ENCODE measurements at regions not wholly inside any gene's neighbourhood (a gene's known extent, or its start where the extent isn't known, plus 50 kb on each side); places are given as distances from the start of the nearest gene placed in this dataset.

GRCh38 chr2:199201539-199201938 is 256.2 kb downstream of the SATB2 start:
- H3K27ac ChIP-seq (ENCODE audit: extremely low read depth, low read depth, low read length), result no peak overlapping the region
- POLR2A ChIA-PET, result no interaction called here
- no peak overlapping the region for H3K4me3 ChIP-seq (ENCODE audit: low read depth, low read length)
- H3K36me3 ChIP-seq (ENCODE audit: control insufficient read depth in 2 of 2, insufficient read depth in 1 of 2, low read length in 2 of 2), result no peaks in the 10 kb centered on the region
- TF ChIP-seq SALL2 (tag by site-specific recombination; IDR thresholded peaks at IDR 0.05; ENCODE audit: borderline replicate concordance), result no peak
- no peak for TF ChIP-seq ZNF148 (tag by site-specific recombination; IDR thresholded peaks at IDR 0.05; ENCODE audit: borderline replicate concordance)
- no peaks in the 10 kb centered on the region for H3K4me1 ChIP-seq (ENCODE audit: control insufficient read depth, insufficient read depth, low read length)
- no peaks in the 10 kb centered on the region for H3K9me3 ChIP-seq (ENCODE audit: control insufficient read depth, insufficient read depth, low read depth, low read length)
- CTCF ChIA-PET, result no interaction called here

GRCh38 chr2:199199797-199200196 is 257.9 kb downstream of the SATB2 start:
- Histone ChIP-seq H3K9me3 (ENCODE audit: control insufficient read depth, insufficient read depth, low read depth, low read length) (no peaks in the 10 kb centered on the region), H3K27ac (ENCODE audit: extremely low read depth, low read depth, low read length) (no peak overlapping the region), H3K36me3 (ENCODE audit: control insufficient read depth in 2 of 2, insufficient read depth in 1 of 2, low read length in 2 of 2) (no peaks in the 10 kb centered on the region), H3K4me3 (ENCODE audit: low read depth, low read length) (no peak overlapping the region), H3K4me1 (ENCODE audit: control insufficient read depth, insufficient read depth, low read length) (no peaks in the 10 kb centered on the region)
- ChIA-PET CTCF (interaction anchor here (0.6 kb wide), 1 partner anchor 137 kb away, joined by 4 read pairs; no protein-coding TSS in a partner anchor), POLR2A (no interaction called here)
- no peak for TF ChIP-seq ZNF747 (tag by site-specific recombination; IDR thresholded peaks at IDR 0.05)
- no peak for TF ChIP-seq ZXDB (tag by site-specific recombination; IDR thresholded peaks at IDR 0.05)
- no peak for TF ChIP-seq ZNF473 (tag by site-specific recombination; IDR thresholded peaks at IDR 0.05)
- no peak for TF ChIP-seq ZNF792 (tag by site-specific recombination; IDR thresholded peaks at IDR 0.05)
- no peak for TF ChIP-seq BCL11B (tag by site-specific recombination; IDR thresholded peaks at IDR 0.05; ENCODE audit: low read depth)
- TF ChIP-seq ZFP41 (tag by site-specific recombination; IDR thresholded peaks at IDR 0.05; ENCODE audit: borderline replicate concordance), result no peak
- TF ChIP-seq ZNF266 (tag by site-specific recombination; IDR thresholded peaks at IDR 0.05; ENCODE audit: low read depth), result no peak
- TF ChIP-seq ZNF214 (tag by site-specific recombination; IDR thresholded peaks at IDR 0.05; ENCODE audit: borderline replicate concordance), result no peak
- TF ChIP-seq ZNF146 (tag by site-specific recombination; IDR thresholded peaks at IDR 0.05), result no peak
- TF ChIP-seq GLI4 (tag by site-specific recombination; IDR thresholded peaks at IDR 0.05), result no peak
- no peak for TF ChIP-seq ZBTB11 (tag by site-specific recombination; conservative IDR thresholded peaks at IDR 0.05; ENCODE audit: low read depth)
- no peak for TF ChIP-seq ZNF549 (tag by site-specific recombination; IDR thresholded peaks at IDR 0.05)
- no peak for TF ChIP-seq ZNF426 (tag by site-specific recombination; IDR thresholded peaks at IDR 0.05)
- TF ChIP-seq ZSCAN5A (tag by site-specific recombination; IDR thresholded peaks at IDR 0.05), result no peak
- TF ChIP-seq ZNF211 (tag by site-specific recombination; IDR thresholded peaks at IDR 0.05; ENCODE audit: low read depth), result no peak
- no peak for TF ChIP-seq ZNF777 (tag by site-specific recombination; IDR thresholded peaks at IDR 0.05; ENCODE audit: borderline replicate concordance)
